Urinary bladder (tissue), 3 donors: ENCODE measurements at regions not wholly inside any gene's neighbourhood (a gene's known extent, or its start where the extent isn't known, plus 50 kb on each side); places are given as distances from the start of the nearest gene placed in this dataset.
"Not testable (repeated sequence)": the region's sequence is repeated elsewhere in the genome, so short reads cannot be mapped to it uniquely, and the experiment has no call there.

ENCODE experiments used
- DNase-seq: peaks from one replicate; pipeline ENCODE4 v3.0.0-alpha.2; 2015; ENCODE audit errors: extremely low spot score
- H3K27ac ChIP-seq: one replicate; pipeline ENCODE4 v1.5.1; 2013; ENCODE audit warnings: low read depth, mild to moderate bottlenecking, moderate library complexity
- H3K36me3 ChIP-seq: one replicate; pipeline ENCODE4 v1.6.1; 2013; ENCODE audit warnings: mild to moderate bottlenecking, moderate library complexity; ENCODE audit not compliant: insufficient read depth
- H3K4me1 ChIP-seq: one replicate; pipeline ENCODE4 v1.6.1; 2013; ENCODE audit warnings: mild to moderate bottlenecking, moderate library complexity; ENCODE audit not compliant: insufficient read depth
- H3K4me3 ChIP-seq: one replicate; pipeline ENCODE4 v1.5.1; 2013; ENCODE audit warnings: low read depth, low read length
- WGBS: extraction: QIAGEN DNeasy Blood & Tissue Kit; methylation state at CpG from one replicate; pipeline ENCODE4 v1.1.7; 2013; 5-methylcytosine and 5-hydroxymethylcytosine counted together
- donor health status: healthy with polysubstance abuse.
- donor health status: healthy.

DNA sequence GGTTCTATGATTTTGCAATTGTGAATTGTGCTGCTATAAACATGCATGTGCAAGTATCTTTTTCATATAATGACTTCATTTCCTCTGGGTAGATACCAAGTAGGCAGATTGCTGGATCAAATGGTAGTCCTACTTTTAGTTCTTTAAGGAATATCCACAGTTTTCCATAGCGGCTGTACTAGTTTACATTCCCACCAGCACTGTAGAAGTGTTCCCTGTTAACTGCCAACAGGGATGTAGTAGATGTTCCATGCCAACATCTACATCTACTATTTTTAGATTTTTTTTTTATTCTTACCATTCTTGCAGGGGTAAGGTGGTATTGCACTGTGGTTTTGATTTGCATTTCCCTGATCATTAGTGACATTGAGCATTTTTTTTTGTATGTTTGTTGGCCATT is 100.5 kb upstream of the SGCD start:
- WGBS = 89% methylated on average over 1 of the region's 1 CpG
- H3K36me3 ChIP-seq, DNase-seq, H3K4me1 ChIP-seq, H3K27ac ChIP-seq, H3K4me3 ChIP-seq: not testable (repeated sequence)

DNA sequence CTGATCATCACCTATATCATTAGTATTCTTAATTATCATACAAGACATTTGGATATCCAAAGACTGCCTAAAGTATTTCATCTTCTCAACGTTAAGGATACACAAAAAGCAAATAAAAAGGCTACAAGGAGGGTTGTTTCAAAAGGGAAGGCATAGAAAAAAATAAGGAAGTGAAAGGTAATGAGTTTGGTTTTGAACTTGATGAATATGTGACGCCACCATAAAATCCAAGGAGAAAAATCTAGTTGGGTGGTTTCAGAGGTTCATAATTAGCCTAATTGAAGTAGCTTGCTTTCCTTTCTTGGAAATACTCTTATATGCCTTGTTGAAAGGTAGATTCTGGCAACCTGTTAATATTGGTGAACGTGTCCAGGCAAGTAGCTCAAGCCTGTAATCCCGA is 96.1 kb upstream of the SGCD start:
- WGBS = 88% methylated on average over 4 of the region's 4 CpGs
- no peaks in the 10 kb centered on the region for H3K4me1 ChIP-seq
- H3K36me3 ChIP-seq = no peaks in the 10 kb centered on the region
- DNase-seq = no peak
- no peak overlapping the region for H3K27ac ChIP-seq
- no peak overlapping the region for H3K4me3 ChIP-seq

DNA sequence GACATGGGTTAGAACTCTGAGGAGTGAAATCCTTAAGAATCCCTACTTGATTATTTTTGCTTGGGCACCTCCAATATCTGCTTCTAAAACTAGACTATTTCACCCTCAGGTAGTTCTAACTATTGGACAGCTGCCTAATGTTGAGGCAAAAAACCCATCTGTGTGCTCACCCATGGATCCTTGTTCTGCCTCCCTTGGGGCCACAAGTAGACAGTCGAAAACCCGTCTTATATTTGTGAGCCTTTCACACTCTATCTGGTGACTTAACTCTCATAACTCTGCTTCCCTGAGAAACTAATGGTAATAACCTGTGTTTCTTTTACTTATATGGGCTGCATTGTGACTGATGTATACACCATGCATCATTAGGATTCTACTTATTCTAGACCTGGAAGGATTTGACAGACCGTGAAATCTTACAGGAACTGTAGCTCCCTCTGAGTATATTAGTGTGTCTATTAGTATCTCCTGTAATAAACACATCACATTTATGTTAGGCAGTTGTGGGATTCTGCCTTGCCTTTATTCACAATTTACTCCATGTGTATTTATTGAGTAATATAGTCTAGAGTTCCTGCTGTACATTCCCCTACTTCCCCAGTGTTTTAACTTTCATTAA is 94.6 kb upstream of the SGCD start:
- Histone ChIP-seq H3K4me1 (no peaks in the 10 kb centered on the region), H3K4me3 (no peak overlapping the region), H3K27ac (no peak overlapping the region), H3K36me3 (no peaks in the 10 kb centered on the region)
- no peak for DNase-seq
- WGBS = 88% methylated on average over 3 of the region's 3 CpGs

DNA sequence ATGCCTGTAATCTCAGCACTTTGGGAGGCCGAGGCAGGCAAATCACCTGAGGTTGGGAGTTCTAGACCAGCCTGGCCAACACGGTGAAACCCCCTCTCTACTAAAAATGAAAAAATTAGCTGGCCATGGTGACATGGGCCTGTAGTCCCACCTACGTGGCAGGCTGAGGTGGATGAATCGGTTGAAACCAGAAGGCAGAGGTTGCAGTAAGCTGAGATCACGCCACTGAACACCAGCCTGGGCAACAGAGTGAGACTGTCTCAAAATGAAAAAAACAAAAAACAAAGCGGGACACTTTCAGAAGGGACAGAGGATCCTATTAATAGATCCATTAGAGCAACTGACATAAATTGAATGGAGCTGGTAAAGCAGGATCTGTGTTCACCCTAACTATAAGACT is 89.6 kb upstream of the SGCD start:
- 95% methylated on average over 6 of the region's 6 CpGs for WGBS
- DNase-seq = no peak
- no peaks in the 10 kb centered on the region for H3K4me1 ChIP-seq
- H3K36me3 ChIP-seq = no peaks in the 10 kb centered on the region
- no peak overlapping the region for H3K4me3 ChIP-seq
- H3K27ac ChIP-seq = no peak overlapping the region

DNA sequence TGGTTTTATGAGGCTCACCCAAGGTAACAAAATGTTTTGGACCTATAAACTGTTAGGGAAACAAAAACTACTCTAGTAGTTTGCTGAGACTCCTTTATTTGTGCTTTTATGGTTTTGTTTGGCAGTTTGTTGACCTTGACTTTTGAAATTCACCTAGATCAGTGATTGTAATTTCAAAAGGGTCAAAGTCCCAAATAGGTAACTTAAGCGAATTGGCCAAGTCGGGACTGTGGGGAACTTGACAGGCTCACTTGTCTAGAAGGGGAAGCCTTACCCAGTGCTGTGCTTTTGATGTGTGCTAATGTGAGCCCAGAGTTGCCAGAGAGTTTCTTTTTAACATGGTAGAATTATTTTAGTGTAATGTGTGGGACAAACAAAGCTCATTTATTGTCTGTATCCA is 87.2 kb upstream of the SGCD start:
- Histone ChIP-seq H3K4me1 (no peaks in the 10 kb centered on the region), H3K36me3 (no peaks in the 10 kb centered on the region), H3K4me3 (no peak overlapping the region), H3K27ac (no peak overlapping the region)
- no peak for DNase-seq
- WGBS = 89% methylated on average over 2 of the region's 2 CpGs

DNA sequence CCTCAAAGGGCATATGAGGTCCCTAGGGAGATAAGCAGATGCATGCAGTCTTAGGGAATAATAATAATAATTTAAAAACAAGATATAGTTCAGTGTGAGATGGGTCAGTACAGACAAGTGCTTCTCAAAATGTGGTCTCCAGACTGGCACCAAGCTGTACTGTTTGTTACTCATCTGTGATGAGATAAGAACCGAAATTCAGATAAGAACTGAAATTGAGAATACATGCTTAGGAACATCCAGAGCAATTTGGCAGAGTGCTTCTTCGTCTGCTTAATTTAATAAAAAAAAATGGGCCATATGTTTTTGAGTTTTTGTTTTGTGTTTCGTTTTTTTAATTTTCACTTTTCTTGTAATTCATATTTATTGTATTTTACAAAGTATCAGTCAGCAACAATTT is 86.5 kb upstream of the SGCD start:
- H3K36me3 ChIP-seq = no peaks in the 10 kb centered on the region

DNA sequence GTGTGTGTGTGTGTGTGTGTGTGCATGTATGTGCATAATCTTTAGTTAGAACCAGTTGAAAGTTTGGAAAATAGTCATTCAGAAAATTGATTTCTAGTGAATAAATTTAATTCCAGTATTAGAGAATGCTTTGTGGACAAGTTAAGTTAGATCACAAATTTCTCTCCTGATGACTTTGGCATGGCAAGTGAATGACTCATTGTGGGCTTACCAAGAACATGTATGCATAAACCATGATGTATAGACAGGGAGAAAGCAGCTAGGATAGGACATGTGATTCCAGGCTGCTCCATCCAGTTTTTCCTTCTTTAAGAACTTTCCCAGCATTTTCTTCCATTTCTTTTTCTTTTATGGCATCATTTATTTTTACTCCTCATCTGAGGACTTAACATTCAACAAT is 85.7 kb upstream of the SGCD start:
- Histone ChIP-seq H3K27ac (no peak overlapping the region), H3K36me3 (no peaks in the 10 kb centered on the region), H3K4me3 (no peak overlapping the region), H3K4me1 (no peaks in the 10 kb centered on the region)
- no peak for DNase-seq

More for the DNA sequence above, 86.5 kb upstream of the SGCD start:
- WGBS = 72% methylated on average over 3 of the region's 3 CpGs
- Histone ChIP-seq H3K27ac (no peak overlapping the region), H3K4me3 (no peak overlapping the region), H3K4me1 (no peaks in the 10 kb centered on the region)
- no peak for DNase-seq

DNA sequence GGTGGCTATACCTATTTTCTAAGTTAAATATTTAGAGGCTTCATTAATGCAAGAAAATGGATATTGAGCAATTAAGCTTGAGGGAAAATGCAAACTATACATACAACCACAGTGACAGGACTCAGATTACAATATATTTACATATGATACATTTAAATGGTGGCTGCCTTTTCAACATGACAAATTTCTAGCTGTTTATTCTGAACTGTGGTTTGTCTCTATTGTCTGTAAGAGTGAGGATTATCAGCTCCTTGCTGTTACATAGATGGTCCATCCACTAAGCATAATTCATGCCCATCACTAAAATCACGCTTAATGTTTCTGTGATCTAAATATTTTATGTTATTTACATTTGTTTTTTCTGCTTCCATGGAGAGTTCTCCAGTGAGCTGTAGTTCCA is 81.1 kb upstream of the SGCD start:
- DNase-seq = no peak
- no peaks in the 10 kb centered on the region for H3K36me3 ChIP-seq
- no peak overlapping the region for H3K27ac ChIP-seq
- WGBS = 96% methylated on average over 1 of the region's 1 CpG
- H3K4me3 ChIP-seq = no peak overlapping the region
- no peaks in the 10 kb centered on the region for H3K4me1 ChIP-seq

DNA sequence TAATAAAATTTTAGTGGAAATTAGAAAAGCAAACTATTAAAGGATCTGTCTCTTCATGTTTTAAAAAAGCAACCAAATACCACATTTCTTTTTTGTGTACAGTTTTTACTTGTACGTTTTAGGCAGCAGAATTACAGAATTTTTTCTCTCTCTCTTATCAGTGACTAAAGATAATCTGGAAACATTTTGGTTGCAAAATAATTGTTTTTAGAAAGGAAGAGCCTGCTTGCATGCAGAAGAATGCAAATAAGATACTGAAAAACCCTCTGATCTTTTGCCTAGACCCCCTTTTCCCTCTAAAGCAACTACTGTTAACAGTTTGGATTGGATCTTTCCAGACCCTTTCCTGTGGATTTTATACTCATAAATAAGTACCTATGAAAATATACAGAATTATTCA is 75.9 kb upstream of the SGCD start:
- WGBS = 33% methylated on average over 1 of the region's 1 CpG
- Histone ChIP-seq H3K27ac (no peak overlapping the region), H3K36me3 (no peaks in the 10 kb centered on the region), H3K4me1 (no peaks in the 10 kb centered on the region), H3K4me3 (no peak overlapping the region)
- no peak for DNase-seq

DNA sequence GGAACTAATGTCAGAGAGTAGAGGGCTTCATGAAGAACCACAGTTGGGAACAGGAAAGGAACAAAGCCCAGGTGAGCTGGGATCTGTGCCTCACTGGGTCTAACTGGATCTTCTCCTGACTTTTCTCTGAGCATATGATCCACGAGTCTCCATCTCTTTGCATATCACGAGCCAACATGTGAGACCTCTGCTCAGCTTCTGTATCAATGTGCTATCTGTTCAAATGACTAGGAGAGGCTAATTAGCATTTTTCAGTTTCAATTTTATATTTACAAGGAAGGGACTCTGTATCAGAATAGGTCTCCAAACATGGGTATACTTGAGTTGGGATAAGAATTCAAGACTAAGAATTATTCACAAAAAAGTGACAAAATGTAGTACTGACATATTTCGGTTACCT is 73.8 kb upstream of the SGCD start:
- Histone ChIP-seq H3K36me3 (no peaks in the 10 kb centered on the region), H3K4me1 (no peaks in the 10 kb centered on the region), H3K27ac (no peak overlapping the region), H3K4me3 (no peak overlapping the region)
- WGBS = 92% methylated on average over 3 of the region's 3 CpGs
- DNase-seq = no peak

DNA sequence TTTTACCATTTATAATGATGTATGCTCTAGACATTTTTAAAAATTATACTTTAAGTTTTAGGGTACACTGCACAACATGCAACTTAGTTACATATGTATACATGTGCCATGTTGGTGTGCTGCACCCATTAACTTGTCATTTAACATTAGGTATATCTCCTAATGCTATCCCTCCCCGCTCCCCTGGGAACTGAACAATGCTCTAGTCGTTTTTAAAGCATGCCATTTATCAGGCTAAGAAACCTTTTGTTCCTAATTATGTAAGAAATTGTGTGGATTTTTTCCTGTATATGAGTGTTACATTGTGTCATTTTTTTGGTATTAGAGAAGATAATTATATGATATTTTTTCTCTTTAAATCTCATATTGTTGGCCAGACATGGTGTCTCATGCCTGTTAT is 72.8 kb upstream of the SGCD start:
- no peak overlapping the region for H3K27ac ChIP-seq
- no peaks in the 10 kb centered on the region for H3K36me3 ChIP-seq
- no peaks in the 10 kb centered on the region for H3K4me1 ChIP-seq
- no peak for DNase-seq
- 46% methylated on average over 2 of the region's 2 CpGs for WGBS
- no peak overlapping the region for H3K4me3 ChIP-seq

DNA sequence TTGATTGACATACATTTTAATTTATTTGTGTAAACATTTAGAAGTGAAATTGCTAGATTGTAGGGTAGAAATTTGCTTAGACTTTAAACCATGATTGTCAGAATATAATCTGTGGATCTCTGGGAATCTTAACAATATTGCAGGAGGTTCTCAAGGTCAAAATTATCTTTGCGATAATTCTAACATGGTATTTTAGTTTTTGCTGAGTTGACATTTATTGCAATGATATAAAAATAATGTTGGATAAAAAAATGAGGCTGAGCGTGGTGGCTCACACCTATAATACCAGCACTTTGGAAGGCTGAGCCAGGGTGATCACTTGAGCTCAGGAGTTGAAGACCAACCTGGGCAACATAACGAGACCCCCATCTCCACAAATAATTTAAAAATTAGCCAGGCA is 70.3 kb upstream of the SGCD start:
- Histone ChIP-seq H3K4me3 (no peak overlapping the region), H3K27ac (no peak overlapping the region), H3K36me3 (no peaks in the 10 kb centered on the region), H3K4me1 (no peaks in the 10 kb centered on the region)
- WGBS = 96% methylated on average over 3 of the region's 3 CpGs
- DNase-seq = no peak

DNA sequence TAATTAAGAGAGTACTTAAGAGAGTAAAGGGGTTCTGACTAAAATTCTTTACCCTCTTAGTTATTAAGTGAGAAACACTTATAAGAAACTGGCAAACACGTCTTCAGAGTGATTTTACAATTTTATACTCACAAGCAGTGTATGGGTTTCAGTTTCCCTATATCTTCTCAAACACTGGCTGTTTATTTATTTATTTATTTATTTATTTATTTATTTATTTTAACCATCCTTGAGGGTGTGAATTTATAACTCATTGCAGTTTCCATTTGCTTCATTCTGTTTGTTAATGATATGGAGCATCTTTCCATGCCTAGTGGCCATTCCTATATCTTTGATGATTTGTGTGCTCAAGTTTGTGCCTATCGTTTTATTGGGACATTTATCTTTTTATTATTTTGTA is 68.0 kb upstream of the SGCD start:
- H3K36me3 ChIP-seq = no peaks in the 10 kb centered on the region
- WGBS = 86% methylated on average over 2 of the region's 2 CpGs
- no peak for DNase-seq
- no peaks in the 10 kb centered on the region for H3K4me1 ChIP-seq
- H3K4me3 ChIP-seq = no peak overlapping the region
- no peak overlapping the region for H3K27ac ChIP-seq

DNA sequence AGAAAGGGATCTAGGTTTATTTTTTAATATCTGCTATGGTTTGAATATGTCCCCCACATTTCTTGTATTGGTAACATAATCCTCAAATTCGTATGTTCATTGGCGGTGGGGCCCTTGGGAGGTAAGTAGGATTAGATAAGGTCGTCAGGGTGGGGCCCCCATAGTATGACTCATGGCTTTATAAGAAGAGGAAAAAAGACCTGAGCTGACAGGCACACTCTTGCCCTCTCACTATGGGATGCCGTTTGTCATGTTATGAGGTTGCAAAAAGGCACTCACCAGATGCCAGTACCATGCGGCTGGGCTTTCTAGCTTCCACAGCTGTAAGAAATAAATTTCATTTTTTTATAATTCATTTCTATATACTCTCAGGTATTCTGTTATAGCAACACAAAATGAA is 67.3 kb upstream of the SGCD start:
- DNase-seq = no peak
- no peak overlapping the region for H3K4me3 ChIP-seq
- no peaks in the 10 kb centered on the region for H3K4me1 ChIP-seq
- no peaks in the 10 kb centered on the region for H3K36me3 ChIP-seq
- H3K27ac ChIP-seq = no peak overlapping the region
- 55% methylated on average over 5 of the region's 5 CpGs for WGBS

DNA sequence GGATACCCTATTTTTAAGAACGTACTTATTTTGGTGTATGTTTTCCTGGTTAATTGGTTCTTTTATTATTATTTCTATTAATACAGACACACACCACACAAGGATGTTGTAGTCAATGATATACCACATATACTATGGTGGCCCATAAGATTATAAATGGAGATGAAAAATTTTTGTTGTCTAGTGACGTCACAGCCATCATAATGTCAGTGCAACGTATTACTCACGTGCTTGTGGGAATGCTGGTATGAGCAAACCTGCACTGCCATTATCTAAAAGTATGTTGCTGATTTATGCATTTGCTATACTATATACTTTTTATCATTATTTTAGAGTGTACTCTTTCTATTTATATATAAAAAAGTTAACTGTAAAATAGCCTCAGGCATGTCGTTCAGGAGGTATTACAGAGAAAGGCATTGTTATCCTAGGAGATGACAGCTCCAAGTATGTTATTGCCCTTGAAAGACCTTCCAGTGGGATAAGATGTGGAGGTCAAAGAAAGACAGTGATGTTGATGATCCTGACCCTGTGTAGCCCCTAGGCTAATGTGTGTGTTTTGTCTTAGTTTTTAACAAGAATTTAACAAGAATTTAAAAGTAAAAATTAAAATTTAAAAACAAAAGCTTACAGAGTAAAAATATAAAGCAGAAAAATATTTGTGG is 65.6 kb upstream of the SGCD start:
- no peaks in the 10 kb centered on the region for H3K36me3 ChIP-seq
- no peak overlapping the region for H3K27ac ChIP-seq
- DNase-seq = no peak
- 81% methylated on average over 5 of the region's 5 CpGs for WGBS
- H3K4me1 ChIP-seq = no peaks in the 10 kb centered on the region
- H3K4me3 ChIP-seq = no peak overlapping the region
